ENCODE measurements at regions not wholly inside any gene's neighbourhood (a gene's known extent, or its start where the extent isn't known, plus 50 kb on each side); places are given as distances from the start of the nearest gene placed in this dataset.

DNA sequence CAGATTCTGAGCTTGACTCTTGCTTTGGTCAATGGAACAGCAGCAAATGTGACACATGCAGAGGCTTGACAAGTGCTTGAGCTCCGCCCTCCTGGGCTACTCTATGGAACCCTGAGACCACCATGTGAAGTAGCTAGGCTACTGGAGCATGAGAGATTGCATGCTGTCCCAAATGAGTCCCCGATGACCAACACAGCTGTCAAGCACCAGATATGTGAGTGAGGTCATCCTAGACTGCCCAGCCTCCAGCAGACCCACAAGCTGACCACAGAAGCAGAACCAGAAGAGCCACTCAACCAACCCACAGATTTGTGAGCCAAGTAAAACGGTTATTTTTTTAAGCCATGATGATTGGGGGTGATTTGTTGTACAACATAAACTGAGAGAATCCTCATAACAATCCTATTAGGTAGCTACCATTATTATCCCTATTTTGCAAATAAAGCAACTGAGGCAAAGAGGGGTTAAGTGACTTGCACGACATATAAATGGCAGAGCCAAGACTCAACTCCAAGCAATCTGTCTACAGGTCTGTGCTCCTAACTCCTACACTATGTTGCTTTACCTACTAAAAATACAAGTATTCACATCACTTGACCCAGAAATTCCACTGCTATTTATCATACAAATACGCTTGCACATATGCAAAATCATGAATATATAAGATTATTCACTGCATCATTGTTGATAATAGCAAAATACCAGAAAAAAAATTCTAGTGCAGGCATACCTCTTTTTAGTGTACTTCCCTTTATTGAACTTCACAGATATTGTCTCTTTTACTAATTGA, 136.2 kb downstream of the NDUFA12 start:
- no peak overlapping the region for H3K27ac ChIP-seq (ENCODE audit: low read depth, low read length)
- no peak overlapping the region for H3K4me3 ChIP-seq (ENCODE audit: insufficient read depth, low read length, poor library complexity, severe bottlenecking)
- H3K4me2 ChIP-seq (ENCODE audit: low read depth, low read length, poor library complexity, severe bottlenecking) = no peak overlapping the region
- TF ChIP-seq EZH2phosphoT487 (conservative IDR thresholded peaks at IDR 0.05; ENCODE audit: low read length) = no peak
- TF ChIP-seq, protein P1, sequence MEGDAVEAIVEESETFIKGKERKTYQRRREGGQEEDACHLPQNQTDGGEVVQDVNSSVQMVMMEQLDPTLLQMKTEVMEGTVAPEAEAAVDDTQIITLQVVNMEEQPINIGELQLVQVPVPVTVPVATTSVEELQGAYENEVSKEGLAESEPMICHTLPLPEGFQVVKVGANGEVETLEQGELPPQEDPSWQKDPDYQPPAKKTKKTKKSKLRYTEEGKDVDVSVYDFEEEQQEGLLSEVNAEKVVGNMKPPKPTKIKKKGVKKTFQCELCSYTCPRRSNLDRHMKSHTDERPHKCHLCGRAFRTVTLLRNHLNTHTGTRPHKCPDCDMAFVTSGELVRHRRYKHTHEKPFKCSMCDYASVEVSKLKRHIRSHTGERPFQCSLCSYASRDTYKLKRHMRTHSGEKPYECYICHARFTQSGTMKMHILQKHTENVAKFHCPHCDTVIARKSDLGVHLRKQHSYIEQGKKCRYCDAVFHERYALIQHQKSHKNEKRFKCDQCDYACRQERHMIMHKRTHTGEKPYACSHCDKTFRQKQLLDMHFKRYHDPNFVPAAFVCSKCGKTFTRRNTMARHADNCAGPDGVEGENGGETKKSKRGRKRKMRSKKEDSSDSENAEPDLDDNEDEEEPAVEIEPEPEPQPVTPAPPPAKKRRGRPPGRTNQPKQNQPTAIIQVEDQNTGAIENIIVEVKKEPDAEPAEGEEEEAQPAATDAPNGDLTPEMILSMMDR (IDR thresholded peaks at IDR 0.05; ENCODE audit: insufficient read depth, low read length, poor library complexity, severe bottlenecking) = no peak
- H3F3A ChIP-seq (ENCODE audit: insufficient read depth) = no peaks in the 10 kb centered on the region
- no peaks in the 10 kb centered on the region for H3K36me3 ChIP-seq (ENCODE audit: low read length)
- no peaks in the 10 kb centered on the region; the same call in 1 of the 2 replicates for H3K79me2 ChIP-seq (ENCODE audit: insufficient read depth, low read length)
- no peaks in the 10 kb centered on the region for H3K9me3 ChIP-seq (ENCODE audit: insufficient read depth, low read length)
- H3K9ac ChIP-seq (ENCODE audit: low read length) = no peak overlapping the region
- no peaks in the 10 kb centered on the region for H3K9me2 ChIP-seq (replicated peaks; ENCODE audit: insufficient read depth, low read length)
- no peak overlapping the region for H2AFZ ChIP-seq (ENCODE audit: low read depth, low read length, severe bottlenecking)
- no peaks in the 10 kb centered on the region for H3K27me3 ChIP-seq (ENCODE audit: low read length)
- no peaks in the 10 kb centered on the region for H4K20me1 ChIP-seq (ENCODE audit: low read depth, low read length)

DNA sequence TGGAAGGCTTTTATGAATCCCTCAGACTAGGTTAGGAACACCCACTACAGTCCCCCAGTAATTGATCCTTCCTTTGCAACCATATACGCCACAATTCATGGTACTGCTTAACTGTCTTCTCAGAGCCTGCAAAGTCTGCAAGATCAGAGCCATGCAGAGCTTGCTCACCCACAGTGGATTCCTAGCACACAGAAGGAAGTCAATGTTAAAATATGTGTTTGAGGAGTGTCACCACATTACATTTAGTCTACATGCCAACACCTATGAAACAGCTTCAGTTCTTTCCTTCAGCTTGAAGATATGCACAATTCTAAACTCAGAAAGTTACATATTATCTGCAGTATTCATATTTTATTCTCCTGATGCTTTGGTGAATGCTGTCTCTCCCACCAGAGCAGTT, 138.5 kb downstream of the NDUFA12 start:
- H3K4me2 ChIP-seq (ENCODE audit: low read depth, low read length, poor library complexity, severe bottlenecking) = no peak overlapping the region
- H2AFZ ChIP-seq (ENCODE audit: low read depth, low read length, severe bottlenecking) = no peak overlapping the region
- H3K36me3 ChIP-seq (ENCODE audit: low read length) = no peaks in the 10 kb centered on the region
- H3K27me3 ChIP-seq (ENCODE audit: low read length) = no peaks in the 10 kb centered on the region
- H3F3A ChIP-seq (ENCODE audit: insufficient read depth) = no peaks in the 10 kb centered on the region
- H3K4me3 ChIP-seq (ENCODE audit: insufficient read depth, low read length, poor library complexity, severe bottlenecking) = no peak overlapping the region
- no peaks in the 10 kb centered on the region for H3K79me2 ChIP-seq (ENCODE audit: insufficient read depth, low read length)
- TF ChIP-seq EZH2phosphoT487 (conservative IDR thresholded peaks at IDR 0.05; ENCODE audit: low read length) = no peak
- TF ChIP-seq, protein P1 (IDR thresholded peaks at IDR 0.05; ENCODE audit: insufficient read depth, low read length, poor library complexity, severe bottlenecking) = no peak
- no peaks in the 10 kb centered on the region for H3K9me2 ChIP-seq (replicated peaks; ENCODE audit: insufficient read depth, low read length)
- no peak overlapping the region for H3K27ac ChIP-seq (ENCODE audit: low read depth, low read length)
- H4K20me1 ChIP-seq (ENCODE audit: low read depth, low read length) = no peaks in the 10 kb centered on the region
- no peaks in the 10 kb centered on the region for H3K9me3 ChIP-seq (ENCODE audit: insufficient read depth, low read length)
- H3K9ac ChIP-seq (ENCODE audit: low read length) = no peak overlapping the region

DNA sequence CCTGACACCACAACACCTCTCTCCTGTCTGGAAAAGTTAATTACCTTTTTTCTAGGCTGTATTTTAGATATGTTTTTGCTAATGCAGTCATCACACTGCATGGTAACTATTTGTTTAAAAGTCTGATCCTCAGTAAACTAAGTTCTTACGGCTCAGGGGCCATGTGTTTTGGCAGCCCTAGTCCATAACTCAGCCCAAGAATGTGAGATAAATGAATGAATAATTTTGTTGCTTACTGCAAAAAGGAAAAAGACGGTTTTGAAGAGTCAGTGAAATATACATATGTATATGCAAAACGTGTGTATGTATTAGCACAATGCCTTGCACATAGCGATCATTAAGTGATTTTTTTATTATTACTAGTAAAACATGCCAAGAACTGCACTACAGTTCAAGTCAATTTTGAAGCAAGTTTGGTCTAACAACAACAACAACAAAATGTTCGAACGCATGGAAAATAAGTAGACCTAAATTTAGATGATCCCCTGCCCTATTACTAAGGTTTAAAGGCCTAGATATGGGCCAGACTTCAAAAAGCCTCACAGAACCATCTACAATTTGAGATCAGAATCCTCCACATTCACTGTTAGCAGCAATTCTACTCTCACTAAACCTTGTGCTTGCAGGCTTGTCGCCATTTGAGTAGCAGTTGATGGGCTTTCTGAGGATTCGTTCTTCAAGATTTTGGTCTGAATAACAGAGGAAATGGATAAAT, 140.0 kb downstream of the NDUFA12 start:
- no peaks in the 10 kb centered on the region for H3K79me2 ChIP-seq (ENCODE audit: insufficient read depth, low read length)
- no peak for TF ChIP-seq EZH2phosphoT487 (conservative IDR thresholded peaks at IDR 0.05; ENCODE audit: low read length)
- TF ChIP-seq, protein P1 (IDR thresholded peaks at IDR 0.05; ENCODE audit: insufficient read depth, low read length, poor library complexity, severe bottlenecking) = no peak

More for the DNA sequence above, 140.0 kb downstream of the NDUFA12 start:
- Histone ChIP-seq H3K9me3 (ENCODE audit: insufficient read depth, low read length) (no peaks in the 10 kb centered on the region), H3F3A (ENCODE audit: insufficient read depth) (no peaks in the 10 kb centered on the region), H3K9ac (ENCODE audit: low read length) (no peak overlapping the region), H4K20me1 (ENCODE audit: low read depth, low read length) (no peaks in the 10 kb centered on the region), H2AFZ (ENCODE audit: low read depth, low read length, severe bottlenecking) (no peak overlapping the region), H3K27me3 (ENCODE audit: low read length) (no peaks in the 10 kb centered on the region), H3K9me2 (replicated peaks; ENCODE audit: insufficient read depth, low read length) (no peaks in the 10 kb centered on the region), H3K36me3 (ENCODE audit: low read length) (no peaks in the 10 kb centered on the region), H3K27ac (ENCODE audit: low read depth, low read length) (no peak overlapping the region), H3K4me2 (ENCODE audit: low read depth, low read length, poor library complexity, severe bottlenecking) (no peak overlapping the region), H3K4me3 (ENCODE audit: insufficient read depth, low read length, poor library complexity, severe bottlenecking) (no peak overlapping the region)
